ENCODE measurements at regions not wholly inside any gene's neighbourhood (a gene's known extent, or its start where the extent isn't known, plus 50 kb on each side); places are given as distances from the start of the nearest gene placed in this dataset.

DNA sequence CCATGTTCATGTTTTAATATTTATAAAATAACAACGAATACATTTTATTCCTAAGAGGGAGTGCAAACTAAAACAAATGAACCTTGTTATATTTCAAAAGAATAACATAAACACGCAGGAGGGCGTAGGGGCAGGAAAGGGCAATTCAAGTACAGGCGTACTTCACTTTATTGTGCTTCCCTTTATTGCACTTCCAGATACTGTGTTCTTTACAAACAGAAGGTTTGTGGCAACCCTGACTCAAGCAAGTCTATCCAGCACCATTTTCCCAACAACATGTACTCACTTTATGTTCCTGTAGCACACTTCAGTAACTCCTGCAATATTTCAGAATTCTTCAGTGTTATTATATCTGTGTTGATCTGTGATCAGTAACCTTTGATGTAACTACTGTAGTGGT, 84.6 kb upstream of the PLEKHA5 start:
- no peak overlapping the region for H3K4me3 ChIP-seq (ENCODE audit: low read length)
- DNase-seq (ENCODE audit: low read depth) = no peak
- no peak for TF ChIP-seq CTCF (IDR thresholded peaks at IDR 0.05; ENCODE audit: insufficient read depth, low read depth, low read length, missing control alignments)

GRCh38 chr12:19045426-19045825, 84.1 kb upstream of the PLEKHA5 start:
- H3K4me3 ChIP-seq (ENCODE audit: low read length) = no peak overlapping the region
- DNase-seq (ENCODE audit: low read depth) = no peak
- no peak for TF ChIP-seq CTCF (IDR thresholded peaks at IDR 0.05; ENCODE audit: insufficient read depth, low read depth, low read length, missing control alignments)

GRCh38 chr12:19048943-19049342, 80.6 kb upstream of the PLEKHA5 start:
- peak; percentile 4 for DNase-seq (ENCODE audit: low read depth)
- H3K4me3 ChIP-seq (ENCODE audit: low read length) = no peak overlapping the region
- TF ChIP-seq CTCF (IDR thresholded peaks at IDR 0.05; ENCODE audit: insufficient read depth, low read depth, low read length, missing control alignments) = no peak

- no peak overlapping the region for H3K4me3 ChIP-seq (ENCODE audit: low read length)
- TF ChIP-seq CTCF (IDR thresholded peaks at IDR 0.05; ENCODE audit: insufficient read depth, low read depth, low read length, missing control alignments) = no peak
- no peak for DNase-seq (ENCODE audit: low read depth)
Measured at GRCh38 chr12:19052689-19053088, 76.8 kb upstream of the PLEKHA5 start.

GRCh38 chr12:19053218-19053617, 76.3 kb upstream of the PLEKHA5 start:
- H3K4me3 ChIP-seq (ENCODE audit: low read length) = no peak overlapping the region
- no peak for TF ChIP-seq CTCF (IDR thresholded peaks at IDR 0.05; ENCODE audit: insufficient read depth, low read depth, low read length, missing control alignments)
- no peak for DNase-seq (ENCODE audit: low read depth)

GRCh38 chr12:19054035-19054434, 75.5 kb upstream of the PLEKHA5 start:
- TF ChIP-seq CTCF (IDR thresholded peaks at IDR 0.05; ENCODE audit: insufficient read depth, low read depth, low read length, missing control alignments) = no peak
- no peak overlapping the region for H3K4me3 ChIP-seq (ENCODE audit: low read length)
- no peak for DNase-seq (ENCODE audit: low read depth)

DNA sequence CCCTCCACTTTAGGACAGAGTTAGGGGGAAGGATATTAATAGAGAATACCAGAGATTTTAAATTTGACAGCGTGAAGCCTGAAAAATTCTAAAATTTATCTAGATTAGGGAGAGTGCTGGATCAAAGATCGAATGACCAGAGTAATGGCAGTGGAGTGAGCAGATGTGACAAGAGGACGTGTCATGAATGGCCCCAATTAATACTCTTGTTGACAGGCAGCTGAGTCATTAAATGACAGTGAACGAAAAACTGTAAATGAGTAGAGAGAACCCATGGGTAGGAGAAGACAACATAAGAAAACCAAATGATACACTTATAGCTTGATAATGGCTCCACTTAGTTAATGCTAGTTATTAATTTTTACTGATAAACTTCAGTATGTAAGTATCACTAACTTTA, 73.9 kb upstream of the PLEKHA5 start:
- no peak for TF ChIP-seq CTCF (IDR thresholded peaks at IDR 0.05; ENCODE audit: insufficient read depth, low read depth, low read length, missing control alignments)
- DNase-seq (ENCODE audit: low read depth) = peak; percentile 8
- no peak overlapping the region for H3K4me3 ChIP-seq (ENCODE audit: low read length)
